C4-2B (cell line): ENCODE measurements at regions not wholly inside any gene's neighbourhood (a gene's known extent, or its start where the extent isn't known, plus 50 kb on each side); places are given as distances from the start of the nearest gene placed in this dataset.
"Not testable (repeated sequence)": the region's sequence is repeated elsewhere in the genome, so short reads cannot be mapped to it uniquely, and the experiment has no call there.

Source experiments
- CTCF ChIP-seq: fragments of 450-650 bp; conservative IDR thresholded peaks from 2 replicates; pipeline ENCODE4 v1.5.1; 2017; ENCODE audit warnings: mild to moderate bottlenecking
- ZFX ChIP-seq: fragments of 450-650 bp; IDR thresholded peaks from 2 replicates; pipeline ENCODE4 v1.6.1; 2017

GRCh38 chr10:46775668-46776059 is 135.6 kb upstream of the PTPN20 start:
- not testable (repeated sequence) for TF ChIP-seq CTCF, ZFX
